Spleen (tissue), 7 donors: ENCODE measurements at regions not wholly inside any gene's neighbourhood (a gene's known extent, or its start where the extent isn't known, plus 50 kb on each side); places are given as distances from the start of the nearest gene placed in this dataset.

Source experiments
- CTCF ChIP-seq, 11 experiments: fragments of 200-600 bp in 7 of 11; fragments of 450-650 bp in 4 of 11; sonication (generic) in 4 of 11; IDR thresholded peaks in 8 of 11; conservative IDR thresholded peaks in 3 of 11; 1 replicate in 7 of 11; 2 replicates in 4 of 11; pipeline versions ENCODE4 v1.4.0 to v1.8.0; 2016 to 2021; ENCODE audit warnings: antibody characterized with exemption in 11 of 11, inconsistent platforms in 4 of 11, mild to moderate bottlenecking in 1 of 11
- POLR2A ChIP-seq, 3 donors: fragments of 450-650 bp; IDR thresholded peaks; one replicate each; pipeline ENCODE4 v1.5.1; 2017; ENCODE audit warnings: antibody characterized with exemption in 3 of 3, mild to moderate bottlenecking in 1 of 3
- POLR2AphosphoS5 ChIP-seq, 3 donors: sonication (generic); formaldehyde crosslinking; IDR thresholded peaks; one replicate each; pipeline ENCODE4 v1.5.1; 2017; ENCODE audit warnings: antibody characterized with exemption in 3 of 3
- donor health status: DM: no; HTN: no; CAD: no; lungs with moderate emphysema.
- donor health status: DM: no; HTN: no; CAD: no.
- donor health status: DM: no; HTN: no; CAD: no.

- TF ChIP-seq CTCF (IDR thresholded peaks at IDR 0.05 in 8 of 11, conservative IDR thresholded peaks at IDR 0.05 in 3 of 11) = no peak
- TF ChIP-seq POLR2A (IDR thresholded peaks at IDR 0.05) = no peak
- no peak for TF ChIP-seq POLR2AphosphoS5 (IDR thresholded peaks at IDR 0.05)
These were observed 517.0 kb upstream of the CHD1 start for GRCh38 chr5:99445805-99446204.
